GM13977 (cell line): ENCODE measurements at regions not wholly inside any gene's neighbourhood (a gene's known extent, or its start where the extent isn't known, plus 50 kb on each side); places are given as distances from the start of the nearest gene placed in this dataset.
A peak's percentile ranks its signal among the peaks of the same experiment; 100 is the strongest.

Source experiments
- DNase-seq: peaks from one replicate; pipeline ENCODE4 v3.0.0; 2012; ENCODE audit warnings: low spot score
- in situ Hi-C: fragments of 300-500 bp; cut with MboI; formaldehyde crosslinking; loops from one replicate; pipeline ENCODE4 v1.12.0; 2022; ENCODE audit warnings: low sequenced_read_pairs, low pct_unique_long_range_greater_than_20kb, mixed read lengths, inconsistent platforms; ENCODE audit not compliant: unreplicated experiment
- TF ChIP-seq, protein P1 (sequence below): IDR thresholded peaks from 2 replicates; pipeline ENCODE4 v1.5.1; 2012; ENCODE audit warnings: mild to moderate bottlenecking, control low read depth; ENCODE audit not compliant: insufficient read depth; ENCODE audit errors: extremely low read depth, missing control alignments

DNA sequence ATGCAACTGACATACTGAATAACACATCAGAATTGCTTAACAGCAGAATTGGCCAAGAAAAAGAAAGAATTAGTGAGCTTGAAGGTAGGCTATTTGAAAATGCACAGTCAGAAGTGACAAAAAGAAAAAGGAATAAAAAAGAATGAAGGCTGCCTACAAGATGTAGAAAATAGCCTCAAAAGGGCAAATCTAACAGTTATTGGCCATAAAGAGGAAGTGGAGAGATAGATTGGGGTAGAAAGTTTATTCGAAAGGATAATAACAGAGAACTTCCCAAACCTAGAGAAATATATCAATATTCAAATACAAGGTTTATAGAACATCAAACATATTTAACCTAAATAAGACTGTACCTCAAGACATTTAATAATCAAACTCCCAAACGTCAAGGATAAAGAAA is 67.5 kb downstream of the ATP6V1G3 start:
- in situ Hi-C loops: no loop called here
- TF ChIP-seq, protein P1, sequence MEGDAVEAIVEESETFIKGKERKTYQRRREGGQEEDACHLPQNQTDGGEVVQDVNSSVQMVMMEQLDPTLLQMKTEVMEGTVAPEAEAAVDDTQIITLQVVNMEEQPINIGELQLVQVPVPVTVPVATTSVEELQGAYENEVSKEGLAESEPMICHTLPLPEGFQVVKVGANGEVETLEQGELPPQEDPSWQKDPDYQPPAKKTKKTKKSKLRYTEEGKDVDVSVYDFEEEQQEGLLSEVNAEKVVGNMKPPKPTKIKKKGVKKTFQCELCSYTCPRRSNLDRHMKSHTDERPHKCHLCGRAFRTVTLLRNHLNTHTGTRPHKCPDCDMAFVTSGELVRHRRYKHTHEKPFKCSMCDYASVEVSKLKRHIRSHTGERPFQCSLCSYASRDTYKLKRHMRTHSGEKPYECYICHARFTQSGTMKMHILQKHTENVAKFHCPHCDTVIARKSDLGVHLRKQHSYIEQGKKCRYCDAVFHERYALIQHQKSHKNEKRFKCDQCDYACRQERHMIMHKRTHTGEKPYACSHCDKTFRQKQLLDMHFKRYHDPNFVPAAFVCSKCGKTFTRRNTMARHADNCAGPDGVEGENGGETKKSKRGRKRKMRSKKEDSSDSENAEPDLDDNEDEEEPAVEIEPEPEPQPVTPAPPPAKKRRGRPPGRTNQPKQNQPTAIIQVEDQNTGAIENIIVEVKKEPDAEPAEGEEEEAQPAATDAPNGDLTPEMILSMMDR: no peak
- DNase-seq: no peak

DNA sequence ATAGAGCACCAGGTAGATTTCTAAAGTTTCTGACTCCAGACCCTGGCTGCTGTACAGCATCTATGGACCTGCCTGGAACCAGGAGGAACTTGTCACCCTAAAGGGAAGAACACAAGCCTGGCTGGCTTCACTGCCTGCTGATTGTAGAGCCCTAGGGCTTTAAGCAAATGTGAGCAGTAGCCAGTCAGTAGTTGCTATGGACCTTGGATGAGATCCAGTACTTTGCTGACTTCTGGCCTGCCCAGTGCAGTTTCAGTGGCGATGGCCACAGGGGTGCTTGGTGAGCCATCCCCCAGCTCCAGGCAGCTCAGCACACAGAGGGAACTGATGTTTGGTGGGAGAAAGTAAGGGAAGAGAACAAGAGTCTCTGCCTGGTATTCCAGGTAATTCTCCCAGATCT is 68.4 kb downstream of the ATP6V1G3 start:
- in situ Hi-C loops: no loop called here
- TF ChIP-seq, protein P1: no peak
- DNase-seq: no peak

DNA sequence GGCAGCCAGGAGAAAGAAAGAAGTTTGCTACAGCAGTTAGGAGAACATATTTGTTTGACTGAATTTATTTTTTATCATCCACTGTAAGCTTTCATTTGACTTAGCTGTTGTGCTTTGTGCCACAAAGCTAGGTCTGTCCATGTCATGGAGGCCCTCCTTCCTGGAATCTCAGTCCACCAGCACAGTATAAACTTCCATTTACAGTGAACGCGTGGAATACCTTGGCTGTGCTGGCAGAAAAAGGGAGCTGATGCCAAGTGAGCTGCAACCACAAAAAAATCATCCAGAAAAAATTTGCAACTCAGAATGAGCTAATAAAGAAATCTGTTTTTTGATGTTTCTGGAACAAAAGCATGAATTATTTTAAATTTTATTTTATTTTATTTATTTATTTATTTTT is 72.6 kb downstream of the ATP6V1G3 start:
- TF ChIP-seq, protein P1: no peak
- DNase-seq: no peak
- in situ Hi-C loops: loop anchor here (10.0 kb wide), 1 partner anchor 383 kb away; no protein-coding TSS in a partner anchor

DNA sequence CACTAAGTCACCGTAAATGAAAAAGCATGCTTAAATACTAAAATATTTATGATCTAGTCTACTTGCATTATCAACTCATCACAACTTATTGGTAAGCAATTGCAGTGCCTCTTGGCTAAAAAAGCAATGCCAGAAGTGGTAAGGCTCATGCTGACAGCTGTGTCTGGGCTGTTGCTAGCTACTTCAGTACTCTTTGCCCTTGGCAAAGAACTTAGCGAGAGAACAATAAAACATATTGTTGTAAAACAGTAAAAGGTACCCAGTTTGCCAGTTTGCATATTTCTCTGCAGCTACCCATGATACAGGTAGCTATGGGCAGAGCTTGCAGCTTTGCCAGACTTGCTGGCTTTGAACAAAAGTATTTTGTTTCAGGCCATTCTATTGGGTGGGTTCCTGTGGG is 73.1 kb downstream of the ATP6V1G3 start:
- TF ChIP-seq, protein P1: no peak
- in situ Hi-C loops: loop anchor here (10.0 kb wide), 1 partner anchor 383 kb away; no protein-coding TSS in a partner anchor
- no peak for DNase-seq

DNA sequence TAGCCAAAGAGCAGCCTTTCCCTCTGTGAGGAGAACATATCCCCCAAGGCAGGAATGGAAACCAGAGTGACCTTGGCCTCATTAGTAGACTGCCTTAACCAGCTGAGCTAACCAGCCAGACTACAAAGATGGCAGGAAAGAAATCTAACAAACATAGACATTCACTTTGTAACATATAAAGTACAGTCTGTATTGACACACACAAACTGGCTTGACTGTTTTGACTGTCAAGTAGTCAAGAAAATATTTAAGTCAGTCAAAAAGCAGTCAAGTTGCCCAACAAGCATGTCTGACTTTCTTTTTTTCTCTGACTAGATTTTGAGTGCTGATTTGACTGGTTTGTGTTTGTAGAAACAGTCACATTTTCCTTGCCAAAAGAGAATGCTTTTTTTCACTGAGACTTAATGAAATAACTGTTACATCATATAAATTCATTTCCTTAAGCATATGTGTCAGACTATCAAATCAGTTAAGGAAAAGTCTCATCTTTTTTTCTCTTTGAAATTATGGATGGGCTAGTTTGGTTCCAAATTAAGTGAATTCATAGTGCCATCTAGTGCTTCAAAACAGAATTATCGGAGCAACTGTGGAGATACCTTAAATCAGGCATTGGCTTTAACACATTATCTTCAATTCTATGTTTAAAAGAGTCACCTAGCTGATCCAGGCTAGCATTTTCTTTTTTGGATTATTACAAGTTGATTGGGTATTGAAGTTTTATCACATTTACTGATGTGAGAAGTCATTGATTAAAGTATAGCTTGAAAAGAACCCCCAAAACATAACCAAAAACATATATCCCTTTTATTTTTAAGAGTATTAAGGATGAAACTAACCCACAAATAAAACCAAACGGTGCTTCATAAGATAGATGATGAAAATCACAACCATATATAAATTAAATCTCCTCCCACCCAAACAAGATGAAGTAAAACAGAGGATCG is 75.0 kb downstream of the ATP6V1G3 start:
- in situ Hi-C loops: loop anchor here (10.0 kb wide), 1 partner anchor 381 kb away; no protein-coding TSS in a partner anchor
- DNase-seq: peak; percentile 23
- TF ChIP-seq, protein P1: peak; percentile 71

DNA sequence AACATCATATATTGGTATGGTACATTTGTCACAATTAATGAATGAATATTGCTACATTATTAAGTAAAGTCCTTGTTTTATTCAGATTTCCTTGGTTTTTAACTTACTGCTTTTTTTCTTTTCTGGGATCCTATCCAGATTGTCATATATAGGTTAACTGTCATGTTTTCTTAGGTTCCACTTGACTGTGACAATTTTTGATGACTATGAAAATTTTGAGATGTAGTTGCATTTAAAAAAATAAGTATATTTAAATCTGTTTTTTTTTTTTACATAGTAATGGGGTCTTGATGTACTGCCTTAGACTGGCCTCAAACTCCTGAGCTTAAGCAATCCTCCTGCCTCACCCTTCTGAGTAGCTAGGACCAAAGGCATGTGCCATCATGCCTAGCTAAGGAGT is 76.8 kb downstream of the ATP6V1G3 start:
- no peak for DNase-seq
- in situ Hi-C loops: loop anchor here (10.0 kb wide), 1 partner anchor 379 kb away; no protein-coding TSS in a partner anchor
- TF ChIP-seq, protein P1: no peak
